ENCODE measurements at regions not wholly inside any gene's neighbourhood (a gene's known extent, or its start where the extent isn't known, plus 50 kb on each side); places are given as distances from the start of the nearest gene placed in this dataset.

DNA sequence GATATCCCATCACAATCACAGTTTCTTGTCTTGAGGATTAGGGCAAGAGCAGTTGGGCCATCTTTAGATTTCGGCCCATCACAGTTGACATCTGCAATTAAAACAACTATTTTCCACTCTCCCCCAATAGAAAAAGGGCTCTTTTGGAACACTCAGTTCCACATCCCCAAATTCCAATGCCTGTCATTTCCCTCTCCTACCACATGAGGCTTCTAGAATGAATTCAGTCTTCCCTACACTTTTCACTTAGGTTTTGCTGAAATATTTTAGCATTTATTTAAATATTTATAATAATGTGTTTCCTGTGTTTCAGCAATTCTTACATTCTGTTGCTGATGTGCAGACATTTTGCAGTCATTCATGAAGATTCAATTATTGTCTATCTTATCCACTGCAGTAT, 118.4 kb downstream of the COX18 start:
- Histone ChIP-seq H3K27me3 (ENCODE audit: control insufficient read depth in 4 of 4, insufficient read depth in 4 of 4, low read length in 3 of 4) (no peaks in the 10 kb centered on the region), H3K9me3 (ENCODE audit: control insufficient read depth in 4 of 4, low read length in 3 of 4) (peaks cover 0 to under 1% (median 0%) of the 10 kb centered on the region in 4 donors), H3K36me3 (ENCODE audit: control insufficient read depth in 4 of 4, insufficient read depth in 3 of 4, low read depth in 1 of 4, low read length in 3 of 4) (no peaks in the 10 kb centered on the region), H3K4me3 (ENCODE audit: low read depth in 1 of 3, low read length in 3 of 3) (no peak overlapping the region), H3K27ac (ENCODE audit: low read depth in 1 of 2, low read length in 2 of 2) (no peak overlapping the region), H3K4me1 (ENCODE audit: control insufficient read depth in 4 of 4, insufficient read depth in 4 of 4, low read length in 3 of 4) (no peaks in the 10 kb centered on the region), H3K9ac (ENCODE audit: low read depth in 1 of 2, low read length in 2 of 2) (no peak overlapping the region)
- 92% methylated on average over 1 of the region's 1 CpG for WGBS
- no peak for DNase-seq (ENCODE audit: low spot score)
- TF ChIP-seq HNF4G (IDR thresholded peaks at IDR 0.05): no peak
- TF ChIP-seq JUND (IDR thresholded peaks at IDR 0.05): no peak
- TF ChIP-seq, protein P1, sequence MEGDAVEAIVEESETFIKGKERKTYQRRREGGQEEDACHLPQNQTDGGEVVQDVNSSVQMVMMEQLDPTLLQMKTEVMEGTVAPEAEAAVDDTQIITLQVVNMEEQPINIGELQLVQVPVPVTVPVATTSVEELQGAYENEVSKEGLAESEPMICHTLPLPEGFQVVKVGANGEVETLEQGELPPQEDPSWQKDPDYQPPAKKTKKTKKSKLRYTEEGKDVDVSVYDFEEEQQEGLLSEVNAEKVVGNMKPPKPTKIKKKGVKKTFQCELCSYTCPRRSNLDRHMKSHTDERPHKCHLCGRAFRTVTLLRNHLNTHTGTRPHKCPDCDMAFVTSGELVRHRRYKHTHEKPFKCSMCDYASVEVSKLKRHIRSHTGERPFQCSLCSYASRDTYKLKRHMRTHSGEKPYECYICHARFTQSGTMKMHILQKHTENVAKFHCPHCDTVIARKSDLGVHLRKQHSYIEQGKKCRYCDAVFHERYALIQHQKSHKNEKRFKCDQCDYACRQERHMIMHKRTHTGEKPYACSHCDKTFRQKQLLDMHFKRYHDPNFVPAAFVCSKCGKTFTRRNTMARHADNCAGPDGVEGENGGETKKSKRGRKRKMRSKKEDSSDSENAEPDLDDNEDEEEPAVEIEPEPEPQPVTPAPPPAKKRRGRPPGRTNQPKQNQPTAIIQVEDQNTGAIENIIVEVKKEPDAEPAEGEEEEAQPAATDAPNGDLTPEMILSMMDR (IDR thresholded peaks at IDR 0.05; ENCODE audit: low read depth, low read length, missing input control): no peak
- TF ChIP-seq NR2F2 (IDR thresholded peaks at IDR 0.05): no peak
- no peak for TF ChIP-seq YY1 (IDR thresholded peaks at IDR 0.05)
- no peak for TF ChIP-seq HNF4A (conservative IDR thresholded peaks at IDR 0.05)
- no peak for TF ChIP-seq SP1 (IDR thresholded peaks at IDR 0.05)
- TF ChIP-seq, protein P2, sequence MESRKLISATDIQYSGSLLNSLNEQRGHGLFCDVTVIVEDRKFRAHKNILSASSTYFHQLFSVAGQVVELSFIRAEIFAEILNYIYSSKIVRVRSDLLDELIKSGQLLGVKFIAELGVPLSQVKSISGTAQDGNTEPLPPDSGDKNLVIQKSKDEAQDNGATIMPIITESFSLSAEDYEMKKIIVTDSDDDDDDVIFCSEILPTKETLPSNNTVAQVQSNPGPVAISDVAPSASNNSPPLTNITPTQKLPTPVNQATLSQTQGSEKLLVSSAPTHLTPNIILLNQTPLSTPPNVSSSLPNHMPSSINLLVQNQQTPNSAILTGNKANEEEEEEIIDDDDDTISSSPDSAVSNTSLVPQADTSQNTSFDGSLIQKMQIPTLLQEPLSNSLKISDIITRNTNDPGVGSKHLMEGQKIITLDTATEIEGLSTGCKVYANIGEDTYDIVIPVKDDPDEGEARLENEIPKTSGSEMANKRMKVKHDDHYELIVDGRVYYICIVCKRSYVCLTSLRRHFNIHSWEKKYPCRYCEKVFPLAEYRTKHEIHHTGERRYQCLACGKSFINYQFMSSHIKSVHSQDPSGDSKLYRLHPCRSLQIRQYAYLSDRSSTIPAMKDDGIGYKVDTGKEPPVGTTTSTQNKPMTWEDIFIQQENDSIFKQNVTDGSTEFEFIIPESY (IDR thresholded peaks at IDR 0.05): no peak
- TF ChIP-seq GABPA (IDR thresholded peaks at IDR 0.05 in 1 of 2, conservative IDR thresholded peaks at IDR 0.05 in 1 of 2): no peak
- TF ChIP-seq, protein P3, sequence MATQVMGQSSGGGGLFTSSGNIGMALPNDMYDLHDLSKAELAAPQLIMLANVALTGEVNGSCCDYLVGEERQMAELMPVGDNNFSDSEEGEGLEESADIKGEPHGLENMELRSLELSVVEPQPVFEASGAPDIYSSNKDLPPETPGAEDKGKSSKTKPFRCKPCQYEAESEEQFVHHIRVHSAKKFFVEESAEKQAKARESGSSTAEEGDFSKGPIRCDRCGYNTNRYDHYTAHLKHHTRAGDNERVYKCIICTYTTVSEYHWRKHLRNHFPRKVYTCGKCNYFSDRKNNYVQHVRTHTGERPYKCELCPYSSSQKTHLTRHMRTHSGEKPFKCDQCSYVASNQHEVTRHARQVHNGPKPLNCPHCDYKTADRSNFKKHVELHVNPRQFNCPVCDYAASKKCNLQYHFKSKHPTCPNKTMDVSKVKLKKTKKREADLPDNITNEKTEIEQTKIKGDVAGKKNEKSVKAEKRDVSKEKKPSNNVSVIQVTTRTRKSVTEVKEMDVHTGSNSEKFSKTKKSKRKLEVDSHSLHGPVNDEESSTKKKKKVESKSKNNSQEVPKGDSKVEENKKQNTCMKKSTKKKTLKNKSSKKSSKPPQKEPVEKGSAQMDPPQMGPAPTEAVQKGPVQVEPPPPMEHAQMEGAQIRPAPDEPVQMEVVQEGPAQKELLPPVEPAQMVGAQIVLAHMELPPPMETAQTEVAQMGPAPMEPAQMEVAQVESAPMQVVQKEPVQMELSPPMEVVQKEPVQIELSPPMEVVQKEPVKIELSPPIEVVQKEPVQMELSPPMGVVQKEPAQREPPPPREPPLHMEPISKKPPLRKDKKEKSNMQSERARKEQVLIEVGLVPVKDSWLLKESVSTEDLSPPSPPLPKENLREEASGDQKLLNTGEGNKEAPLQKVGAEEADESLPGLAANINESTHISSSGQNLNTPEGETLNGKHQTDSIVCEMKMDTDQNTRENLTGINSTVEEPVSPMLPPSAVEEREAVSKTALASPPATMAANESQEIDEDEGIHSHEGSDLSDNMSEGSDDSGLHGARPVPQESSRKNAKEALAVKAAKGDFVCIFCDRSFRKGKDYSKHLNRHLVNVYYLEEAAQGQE (IDR thresholded peaks at IDR 0.05): no peak
- TF ChIP-seq EGR1 (IDR thresholded peaks at IDR 0.05; ENCODE audit: low read depth in 2 of 2): no peak
- no peak for TF ChIP-seq FOXA1 (IDR thresholded peaks at IDR 0.05)
- TF ChIP-seq RAD21 (IDR thresholded peaks at IDR 0.05): no peak
- no peak for TF ChIP-seq TAF1 (conservative IDR thresholded peaks at IDR 0.05)
- TF ChIP-seq, protein P4, sequence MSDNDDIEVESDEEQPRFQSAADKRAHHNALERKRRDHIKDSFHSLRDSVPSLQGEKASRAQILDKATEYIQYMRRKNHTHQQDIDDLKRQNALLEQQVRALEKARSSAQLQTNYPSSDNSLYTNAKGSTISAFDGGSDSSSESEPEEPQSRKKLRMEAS (IDR thresholded peaks at IDR 0.05): no peak
- TF ChIP-seq, protein P5, sequence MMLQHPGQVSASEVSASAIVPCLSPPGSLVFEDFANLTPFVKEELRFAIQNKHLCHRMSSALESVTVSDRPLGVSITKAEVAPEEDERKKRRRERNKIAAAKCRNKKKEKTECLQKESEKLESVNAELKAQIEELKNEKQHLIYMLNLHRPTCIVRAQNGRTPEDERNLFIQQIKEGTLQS (IDR thresholded peaks at IDR 0.05): no peak
- no peak for TF ChIP-seq FOXA2 (IDR thresholded peaks at IDR 0.05)
- no peak for TF ChIP-seq RXRA (IDR thresholded peaks at IDR 0.05)
